Activated CD8-positive, alpha-beta T cell treated with anti-CD3 and anti-CD28 coated beads for 36 hours (primary cell): ENCODE measurements at regions not wholly inside any gene's neighbourhood (a gene's known extent, or its start where the extent isn't known, plus 50 kb on each side); places are given as distances from the start of the nearest gene placed in this dataset.

ENCODE experiments used
- ATAC-seq: fragments of 200-7000 bp; cut with Tn5 transposase; one replicate; pipeline ENCODE4 v1.10.0; 2021; ENCODE audit warnings: mild to moderate bottlenecking, moderate library complexity
- CTCF ChIA-PET: fragments of 350-600 bp; sonication (Branson Sonifier 250); formaldehyde crosslinking; loops from one replicate; lab custom pipeline; 2021; ENCODE audit warnings: antibody characterized with exemption; lab: Charles Lee
- POLR2A ChIA-PET: fragments of 350-600 bp; sonication (Branson Sonifier 250); formaldehyde crosslinking; loops from one replicate; lab custom pipeline; 2021; ENCODE audit warnings: antibody characterized with exemption; lab: Charles Lee
- DNase-seq: peaks from one replicate; pipeline ENCODE4 v3.0.0-alpha.2; 2020
- H3K27ac Mint-ChIP-seq: one replicate; pipeline ENCODE4 v1.8.0; 2021; ENCODE audit warnings: mild to moderate bottlenecking, mixed read lengths
- H3K27me3 Mint-ChIP-seq: one replicate; pipeline ENCODE4 v1.8.0; 2021; ENCODE audit warnings: mixed read lengths
- H3K36me3 Mint-ChIP-seq: one replicate; pipeline ENCODE4 v1.8.0; 2021; ENCODE audit warnings: low read depth, mixed read lengths
- H3K4me1 Mint-ChIP-seq: one replicate; pipeline ENCODE4 v1.8.0; 2021; ENCODE audit warnings: low read depth, mixed read lengths
- H3K4me3 Mint-ChIP-seq: one replicate; pipeline ENCODE4 v1.8.0; 2021; ENCODE audit warnings: mild to moderate bottlenecking, moderate library complexity, mixed read lengths
- H3K9me3 Mint-ChIP-seq: one replicate; pipeline ENCODE4 v1.8.0; 2021; ENCODE audit warnings: mixed read lengths
- CTCF ChIP-seq: fragments of 200-600 bp; IDR thresholded peaks from one replicate; pipeline ENCODE4 v1.8.0; 2022; ENCODE audit warnings: antibody characterized with exemption, mild to moderate bottlenecking
- intact Hi-C: fragments of 100-400 bp; cut with micrococcal nuclease; formaldehyde crosslinking; loops from one replicate; pipeline ENCODE4 v1.10.0; 2022

GRCh38 chr3:148008591-148008990 lies 599.4 kb downstream of the ZIC1 start:
- DNase-seq, result no peak
- no peaks in the 10 kb centered on the region for H3K27me3 Mint-ChIP-seq
- ChIA-PET POLR2A (no interaction called here), CTCF (no interaction called here)
- ATAC-seq, result no peak
- H3K36me3 Mint-ChIP-seq, result no peaks in the 10 kb centered on the region
- H3K9me3 Mint-ChIP-seq, result peaks cover 3% of the 10 kb centered on the region
- H3K4me3 Mint-ChIP-seq, result no peak overlapping the region
- no peak overlapping the region for H3K27ac Mint-ChIP-seq
- H3K4me1 Mint-ChIP-seq, result no peaks in the 10 kb centered on the region
- intact Hi-C loops, result no loop called here
- no peak for TF ChIP-seq CTCF

GRCh38 chr3:148020861-148021260 lies 611.7 kb downstream of the ZIC1 start:
- Mint-ChIP-seq H3K36me3 (no peaks in the 10 kb centered on the region), H3K9me3 (peaks cover 14% of the 10 kb centered on the region), H3K4me3 (no peak overlapping the region), H3K27me3 (no peaks in the 10 kb centered on the region), H3K4me1 (no peaks in the 10 kb centered on the region), H3K27ac (no peak overlapping the region)
- intact Hi-C loops, result no loop called here
- ATAC-seq, result no peak
- CTCF ChIA-PET, result no interaction called here
- TF ChIP-seq CTCF, result no peak
- no peak for DNase-seq
- POLR2A ChIA-PET, result no interaction called here

- DNase-seq (no peak), ATAC-seq (no peak)
- Mint-ChIP-seq H3K9me3 (peaks cover 17% of the 10 kb centered on the region), H3K27me3 (no peaks in the 10 kb centered on the region), H3K27ac (no peak overlapping the region), H3K36me3 (no peaks in the 10 kb centered on the region), H3K4me3 (no peak overlapping the region), H3K4me1 (no peaks in the 10 kb centered on the region)
- no peak for TF ChIP-seq CTCF
- intact Hi-C loops, result no loop called here
- ChIA-PET POLR2A (no interaction called here), CTCF (no interaction called here)
Measured at GRCh38 chr3:148021381-148021780, 612.2 kb downstream of the ZIC1 start.

GRCh38 chr3:148023994-148024393 lies 614.8 kb downstream of the ZIC1 start:
- Mint-ChIP-seq H3K9me3 (peaks cover 10% of the 10 kb centered on the region), H3K36me3 (no peaks in the 10 kb centered on the region), H3K27ac (no peak overlapping the region), H3K4me3 (no peak overlapping the region), H3K27me3 (no peaks in the 10 kb centered on the region), H3K4me1 (no peaks in the 10 kb centered on the region)
- no peak for ATAC-seq
- no peak for DNase-seq
- TF ChIP-seq CTCF, result no peak
- CTCF ChIA-PET, result no interaction called here
- POLR2A ChIA-PET, result no interaction called here
- intact Hi-C loops, result no loop called here

GRCh38 chr3:148026009-148026588 lies 616.9 kb downstream of the ZIC1 start:
- DNase-seq, result no peak
- no peak overlapping the region for H3K27ac Mint-ChIP-seq
- no peaks in the 10 kb centered on the region for H3K27me3 Mint-ChIP-seq
- CTCF ChIA-PET, result no interaction called here
- no peak for TF ChIP-seq CTCF
- H3K36me3 Mint-ChIP-seq, result no peaks in the 10 kb centered on the region
- intact Hi-C loops, result no loop called here
- peaks cover 13% of the 10 kb centered on the region for H3K9me3 Mint-ChIP-seq
- ATAC-seq, result no peak
- H3K4me1 Mint-ChIP-seq, result no peaks in the 10 kb centered on the region
- no peak overlapping the region for H3K4me3 Mint-ChIP-seq
- POLR2A ChIA-PET, result no interaction called here
